ENCODE measurements at regions not wholly inside any gene's neighbourhood (a gene's known extent, or its start where the extent isn't known, plus 50 kb on each side); places are given as distances from the start of the nearest gene placed in this dataset.

DNA sequence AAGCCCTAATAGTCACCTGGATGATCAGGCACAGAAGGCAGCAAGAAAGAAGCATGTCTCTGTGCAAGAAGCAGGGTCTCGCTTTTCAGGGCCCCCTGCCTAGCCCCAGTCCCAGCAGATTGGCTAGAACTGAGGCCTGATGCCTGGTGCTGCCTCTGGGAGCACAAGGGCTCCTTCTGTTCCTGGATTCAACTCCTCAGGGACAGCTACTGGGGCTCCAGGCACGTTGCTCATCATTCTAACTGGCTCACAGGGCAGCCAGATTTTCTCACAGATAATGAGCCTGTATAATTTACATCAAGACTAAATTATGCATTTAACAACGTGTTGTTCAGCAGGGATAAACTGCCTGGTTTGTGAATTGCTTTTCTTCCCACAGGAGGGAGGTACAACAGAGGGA is 106.5 kb upstream of the PLXNC1 start:
- TF ChIP-seq CTCF (IDR thresholded peaks at IDR 0.05), result no peak
- TF ChIP-seq POLR2A (IDR thresholded peaks at IDR 0.05), result no peak
- TF ChIP-seq EP300 (IDR thresholded peaks at IDR 0.05), result no peak
- TF ChIP-seq POLR2AphosphoS5 (IDR thresholded peaks at IDR 0.05), result no peak

All from sigmoid colon (tissue), 4 donors.